ENCODE measurements at regions not wholly inside any gene's neighbourhood (a gene's known extent, or its start where the extent isn't known, plus 50 kb on each side); places are given as distances from the start of the nearest gene placed in this dataset.

DNA sequence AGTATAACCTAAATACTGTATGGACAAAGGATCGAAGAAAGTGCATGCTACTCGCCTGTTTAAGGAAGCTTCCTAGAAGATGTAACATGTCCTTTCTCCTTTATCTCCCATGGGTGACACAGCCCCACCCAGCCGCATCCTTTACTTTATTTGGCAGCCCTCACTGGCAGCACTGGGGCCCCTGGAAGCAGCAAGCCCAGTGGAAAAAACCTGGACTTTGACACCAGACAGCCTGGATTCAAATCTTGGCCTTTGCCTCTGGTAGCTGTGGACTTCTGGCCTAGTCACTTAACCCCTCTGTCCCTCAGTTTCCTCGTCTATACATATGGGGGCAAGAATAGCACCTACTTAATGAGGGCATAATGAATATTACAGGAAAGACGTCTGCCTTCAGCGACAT lies 67.1 kb downstream of the MYEOV start:
- TF ChIP-seq, protein P1, sequence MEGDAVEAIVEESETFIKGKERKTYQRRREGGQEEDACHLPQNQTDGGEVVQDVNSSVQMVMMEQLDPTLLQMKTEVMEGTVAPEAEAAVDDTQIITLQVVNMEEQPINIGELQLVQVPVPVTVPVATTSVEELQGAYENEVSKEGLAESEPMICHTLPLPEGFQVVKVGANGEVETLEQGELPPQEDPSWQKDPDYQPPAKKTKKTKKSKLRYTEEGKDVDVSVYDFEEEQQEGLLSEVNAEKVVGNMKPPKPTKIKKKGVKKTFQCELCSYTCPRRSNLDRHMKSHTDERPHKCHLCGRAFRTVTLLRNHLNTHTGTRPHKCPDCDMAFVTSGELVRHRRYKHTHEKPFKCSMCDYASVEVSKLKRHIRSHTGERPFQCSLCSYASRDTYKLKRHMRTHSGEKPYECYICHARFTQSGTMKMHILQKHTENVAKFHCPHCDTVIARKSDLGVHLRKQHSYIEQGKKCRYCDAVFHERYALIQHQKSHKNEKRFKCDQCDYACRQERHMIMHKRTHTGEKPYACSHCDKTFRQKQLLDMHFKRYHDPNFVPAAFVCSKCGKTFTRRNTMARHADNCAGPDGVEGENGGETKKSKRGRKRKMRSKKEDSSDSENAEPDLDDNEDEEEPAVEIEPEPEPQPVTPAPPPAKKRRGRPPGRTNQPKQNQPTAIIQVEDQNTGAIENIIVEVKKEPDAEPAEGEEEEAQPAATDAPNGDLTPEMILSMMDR (IDR thresholded peaks at IDR 0.05): no peak
- no peak for TF ChIP-seq POLR2A (IDR thresholded peaks at IDR 0.05)

Measured in uterus (tissue), 2 donors.